SK-N-MC (cell line): ENCODE measurements at regions not wholly inside any gene's neighbourhood (a gene's known extent, or its start where the extent isn't known, plus 50 kb on each side); places are given as distances from the start of the nearest gene placed in this dataset.

ENCODE experiments used
- DNase-seq: peaks from one replicate; pipeline ENCODE4 v3.0.0-alpha.2; 2011; ENCODE audit warnings: low read depth, low spot score
- H3K27ac ChIP-seq: fragments of 200-600 bp; sonication (generic); 2 replicates; pipeline ENCODE4 v1.5.1; 2016; ENCODE audit warnings: mixed run types
- H3K36me3 ChIP-seq: fragments of 200-600 bp; sonication (generic); 2 replicates; pipeline ENCODE4 v1.6.1; 2017; ENCODE audit warnings: antibody characterized with exemption, low read length, mixed read lengths; ENCODE audit not compliant: insufficient read depth
- H3K4me3 ChIP-seq: fragments of 200-600 bp; sonication (generic); 2 replicates; pipeline ENCODE4 v1.5.1; 2016
- H3K9ac ChIP-seq: fragments of 200-600 bp; sonication (generic); 2 replicates; pipeline ENCODE4 v1.8.0; 2017; ENCODE audit warnings: mixed run types, mixed read lengths; ENCODE audit not compliant: insufficient read length
- H3K9me3 ChIP-seq: fragments of 200-600 bp; sonication (generic); 2 replicates; pipeline ENCODE4 v1.6.1; 2017; ENCODE audit warnings: low read depth, mild to moderate bottlenecking, antibody characterized with exemption, low read length, moderate library complexity, mixed read lengths
- EZH2 ChIP-seq: fragments of 200-600 bp; sonication (generic); IDR thresholded peaks from one replicate; pipeline ENCODE4 v1.6.1; 2017; ENCODE audit warnings: antibody characterized with exemption
- FOXP2 ChIP-seq: optimal IDR thresholded peaks from 2 replicates; pipeline ENCODE3; 2011; ENCODE audit warnings: mild to moderate bottlenecking, moderate library complexity; ENCODE audit not compliant: insufficient read depth; ENCODE audit errors: extremely low read length, control extremely low read depth
- POLR2AphosphoS5 ChIP-seq: IDR thresholded peaks from 2 replicates; pipeline ENCODE4 v1.6.1; 2012; ENCODE audit warnings: mild to moderate bottlenecking, low read depth, low read length, borderline replicate concordance

- no peaks in the 10 kb centered on the region for H3K9me3 ChIP-seq
- no peak overlapping the region for H3K4me3 ChIP-seq
- H3K27ac ChIP-seq = no peak overlapping the region
- no peak for TF ChIP-seq FOXP2
- TF ChIP-seq POLR2AphosphoS5 = no peak
- TF ChIP-seq EZH2 = no peak
- H3K36me3 ChIP-seq = no peaks in the 10 kb centered on the region
- DNase-seq = no peak
- H3K9ac ChIP-seq = no peak overlapping the region
Measured at GRCh38 chr5:62051747-62052146, 254.3 kb upstream of the KIF2A start.

GRCh38 chr5:62059960-62060359 lies 246.0 kb upstream of the KIF2A start:
- TF ChIP-seq POLR2AphosphoS5 (no peak), EZH2 (no peak), FOXP2 (no peak)
- H3K27ac ChIP-seq = no peak overlapping the region
- DNase-seq = peak; percentile 12
- H3K9me3 ChIP-seq = no peaks in the 10 kb centered on the region; the same call in 1 of the 2 replicates
- no peak overlapping the region for H3K4me3 ChIP-seq
- H3K9ac ChIP-seq = no peak overlapping the region
- H3K36me3 ChIP-seq = no peaks in the 10 kb centered on the region

GRCh38 chr5:62065050-62065449 lies 241.0 kb upstream of the KIF2A start:
- DNase-seq = no peak
- no peaks in the 10 kb centered on the region for H3K36me3 ChIP-seq
- no peak overlapping the region for H3K4me3 ChIP-seq
- H3K27ac ChIP-seq = no peak overlapping the region
- H3K9me3 ChIP-seq = no peaks in the 10 kb centered on the region
- H3K9ac ChIP-seq = no peak overlapping the region
- TF ChIP-seq EZH2 = no peak
- no peak for TF ChIP-seq FOXP2
- TF ChIP-seq POLR2AphosphoS5 = no peak

DNA sequence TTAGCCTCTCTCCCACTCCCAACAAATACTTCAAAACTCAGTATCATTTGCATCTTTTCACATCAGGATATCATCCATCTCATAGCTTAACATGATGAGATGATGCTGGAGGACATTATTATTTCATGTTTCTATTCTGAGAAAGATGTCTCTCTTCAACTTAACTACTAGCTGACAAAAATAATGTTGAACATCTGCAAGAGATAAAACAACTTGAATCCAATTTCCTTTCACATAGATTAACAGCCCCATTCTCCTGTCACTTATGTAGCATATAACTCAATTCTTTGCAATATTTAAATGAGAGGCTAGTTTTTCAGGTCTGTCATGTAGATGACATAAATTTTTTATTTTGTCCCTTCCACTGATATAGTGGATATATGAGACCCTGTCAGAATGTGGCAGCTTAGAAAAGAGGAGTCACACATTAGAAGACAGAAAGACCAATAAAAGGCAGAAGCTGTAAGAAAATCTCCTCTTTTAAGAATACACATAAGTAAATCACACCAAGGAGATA lies 239.2 kb upstream of the KIF2A start:
- Histone ChIP-seq H3K36me3 (no peaks in the 10 kb centered on the region), H3K4me3 (no peak overlapping the region), H3K9ac (no peak overlapping the region), H3K27ac (no peak overlapping the region), H3K9me3 (no peaks in the 10 kb centered on the region)
- TF ChIP-seq FOXP2 (no peak), POLR2AphosphoS5 (no peak), EZH2 (no peak)
- no peak for DNase-seq

- Histone ChIP-seq H3K27ac (no peak overlapping the region), H3K9me3 (no peaks in the 10 kb centered on the region), H3K4me3 (no peak overlapping the region), H3K9ac (no peak overlapping the region), H3K36me3 (no peaks in the 10 kb centered on the region)
- TF ChIP-seq FOXP2 = no peak
- no peak for TF ChIP-seq POLR2AphosphoS5
- TF ChIP-seq EZH2 = no peak
- no peak for DNase-seq
Measured at GRCh38 chr5:62068554-62068953, 237.5 kb upstream of the KIF2A start.

DNA sequence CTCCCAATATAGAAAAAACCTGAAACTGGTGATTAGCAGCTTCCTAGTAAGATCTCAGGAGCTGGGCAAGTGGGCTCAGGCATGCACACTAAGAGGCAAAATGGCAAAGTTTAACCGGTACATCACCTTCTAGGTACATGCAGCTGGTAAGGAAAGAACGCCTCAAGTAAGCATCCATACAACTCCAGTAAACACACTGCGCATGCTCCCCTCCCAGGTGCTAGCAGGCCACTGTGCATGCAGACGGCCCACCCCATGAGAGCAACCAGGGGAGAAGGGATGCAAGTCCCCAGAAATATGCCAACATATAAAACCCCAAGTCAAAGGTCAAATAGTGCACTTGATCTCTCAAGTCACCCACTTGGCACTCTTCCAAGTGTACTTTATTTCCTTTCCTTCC lies 228.6 kb upstream of the KIF2A start:
- Histone ChIP-seq H3K36me3 (no peaks in the 10 kb centered on the region), H3K9me3 (no peaks in the 10 kb centered on the region), H3K4me3 (no peak overlapping the region), H3K9ac (no peak overlapping the region), H3K27ac (no peak overlapping the region)
- no peak for DNase-seq
- TF ChIP-seq EZH2 (no peak), FOXP2 (no peak), POLR2AphosphoS5 (no peak)

DNA sequence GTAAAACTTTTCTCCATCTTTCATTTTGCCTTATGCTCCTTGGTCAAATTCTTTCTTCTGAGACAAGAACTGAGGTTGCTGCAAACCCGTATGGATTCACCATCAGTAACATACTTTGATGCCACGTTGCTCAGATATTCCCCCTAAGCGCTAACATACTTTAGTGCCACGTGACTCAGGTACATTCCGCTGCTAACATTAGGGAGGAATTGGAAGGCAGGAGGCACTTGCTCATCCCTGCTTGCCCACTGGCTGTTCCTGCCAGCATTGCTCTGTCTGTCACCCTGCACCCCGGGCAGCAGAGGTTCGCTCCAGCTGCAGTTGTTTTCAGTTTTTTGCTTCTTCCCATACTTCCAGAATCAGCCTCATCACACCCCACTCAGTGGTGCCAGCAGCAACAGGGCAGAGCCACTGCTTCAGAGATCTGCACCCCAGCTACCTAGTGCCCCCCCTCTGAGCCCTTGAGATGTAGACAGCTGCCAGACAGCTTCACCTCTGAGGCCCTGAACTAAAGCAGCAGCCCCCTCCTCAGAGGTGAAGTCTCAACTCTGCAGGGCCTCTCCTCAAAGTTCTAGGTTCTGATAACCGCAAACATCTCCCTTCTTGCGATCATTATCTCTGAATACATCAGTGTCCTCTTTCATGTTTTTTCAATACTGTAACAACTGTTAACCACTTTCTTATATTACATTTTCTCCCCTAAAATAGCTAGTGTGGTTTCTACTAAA lies 228.0 kb upstream of the KIF2A start:
- no peak for TF ChIP-seq EZH2
- no peak for TF ChIP-seq FOXP2
- TF ChIP-seq POLR2AphosphoS5 = no peak
- Histone ChIP-seq H3K27ac (no peak overlapping the region), H3K9me3 (no peaks in the 10 kb centered on the region), H3K36me3 (no peaks in the 10 kb centered on the region), H3K9ac (no peak overlapping the region), H3K4me3 (no peak overlapping the region)
- no peak for DNase-seq

- no peaks in the 10 kb centered on the region for H3K36me3 ChIP-seq
- TF ChIP-seq EZH2 (no peak), FOXP2 (no peak), POLR2AphosphoS5 (no peak)
- H3K9ac ChIP-seq = no peak overlapping the region
- no peak for DNase-seq
- H3K9me3 ChIP-seq = no peaks in the 10 kb centered on the region
- H3K27ac ChIP-seq = no peak overlapping the region
- no peak overlapping the region for H3K4me3 ChIP-seq
Measured at GRCh38 chr5:62082370-62082801, 223.6 kb upstream of the KIF2A start.

DNA sequence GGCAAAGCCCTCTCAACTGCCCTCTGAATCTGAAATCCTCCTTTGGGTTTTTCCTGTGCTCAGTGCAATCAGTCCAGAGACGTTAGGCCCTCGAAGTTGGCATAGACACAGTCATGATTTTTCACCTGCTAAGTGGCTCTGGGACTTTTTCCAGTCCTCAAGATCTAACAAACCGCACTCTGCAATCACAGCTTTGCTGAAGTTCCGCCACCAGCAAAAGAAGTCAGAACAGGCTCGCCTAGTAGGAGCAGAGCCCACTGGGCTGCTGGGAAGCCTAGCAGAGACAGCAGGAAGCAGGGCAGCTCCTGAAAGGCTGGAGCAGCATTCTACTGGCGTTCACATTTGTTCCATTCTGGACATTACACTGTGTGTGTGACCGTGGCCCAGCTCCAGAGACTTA lies 222.8 kb upstream of the KIF2A start:
- H3K9ac ChIP-seq = no peak overlapping the region
- TF ChIP-seq FOXP2 (no peak), POLR2AphosphoS5 (no peak), EZH2 (no peak)
- H3K4me3 ChIP-seq = no peak overlapping the region
- no peaks in the 10 kb centered on the region for H3K36me3 ChIP-seq
- no peak for DNase-seq
- no peak overlapping the region for H3K27ac ChIP-seq
- H3K9me3 ChIP-seq = no peaks in the 10 kb centered on the region
